ENCODE measurements at regions not wholly inside any gene's neighbourhood (a gene's known extent, or its start where the extent isn't known, plus 50 kb on each side); places are given as distances from the start of the nearest gene placed in this dataset.

GRCh38 chrX:7316887-7317286 lies 168.9 kb upstream of the PUDP start:
- TF ChIP-seq POLR2A (IDR thresholded peaks at IDR 0.05; ENCODE audit: low read depth, low read length) (no peak), TAF1 (IDR thresholded peaks at IDR 0.05; ENCODE audit: low read depth, low read length) (no peak), POU2F2 (IDR thresholded peaks at IDR 0.05; ENCODE audit: low read depth, low read length) (no peak)

All from GM12891 (cell line).